ENCODE measurements at regions not wholly inside any gene's neighbourhood (a gene's known extent, or its start where the extent isn't known, plus 50 kb on each side); places are given as distances from the start of the nearest gene placed in this dataset.

GRCh38 chr12:63319936-63320633, 169.1 kb upstream of the AVPR1A start:
- no peak for TF ChIP-seq ZNF598 (CRISPR knock-in tag; IDR thresholded peaks at IDR 0.05; ENCODE audit: borderline replicate concordance)
- no peak for TF ChIP-seq CBX2 (IDR thresholded peaks at IDR 0.05; ENCODE audit: low read depth, low read length)
- TF ChIP-seq CBX2 (CRISPR knock-in tag; IDR thresholded peaks at IDR 0.05; ENCODE audit: low read depth), result no peak
- TF ChIP-seq, protein P1, sequence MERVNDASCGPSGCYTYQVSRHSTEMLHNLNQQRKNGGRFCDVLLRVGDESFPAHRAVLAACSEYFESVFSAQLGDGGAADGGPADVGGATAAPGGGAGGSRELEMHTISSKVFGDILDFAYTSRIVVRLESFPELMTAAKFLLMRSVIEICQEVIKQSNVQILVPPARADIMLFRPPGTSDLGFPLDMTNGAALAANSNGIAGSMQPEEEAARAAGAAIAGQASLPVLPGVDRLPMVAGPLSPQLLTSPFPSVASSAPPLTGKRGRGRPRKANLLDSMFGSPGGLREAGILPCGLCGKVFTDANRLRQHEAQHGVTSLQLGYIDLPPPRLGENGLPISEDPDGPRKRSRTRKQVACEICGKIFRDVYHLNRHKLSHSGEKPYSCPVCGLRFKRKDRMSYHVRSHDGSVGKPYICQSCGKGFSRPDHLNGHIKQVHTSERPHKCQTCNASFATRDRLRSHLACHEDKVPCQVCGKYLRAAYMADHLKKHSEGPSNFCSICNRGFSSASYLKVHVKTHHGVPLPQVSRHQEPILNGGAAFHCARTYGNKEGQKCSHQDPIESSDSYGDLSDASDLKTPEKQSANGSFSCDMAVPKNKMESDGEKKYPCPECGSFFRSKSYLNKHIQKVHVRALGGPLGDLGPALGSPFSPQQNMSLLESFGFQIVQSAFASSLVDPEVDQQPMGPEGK (CRISPR knock-in tag; IDR thresholded peaks at IDR 0.05), result no peak
- no peak for TF ChIP-seq ZNF878 (CRISPR knock-in tag; IDR thresholded peaks at IDR 0.05)
- TF ChIP-seq ZNF574 (CRISPR knock-in tag; IDR thresholded peaks at IDR 0.05), result no peak
- no peak for TF ChIP-seq NFKBIZ (CRISPR knock-in tag; IDR thresholded peaks at IDR 0.05)
- TF ChIP-seq, protein P2, sequence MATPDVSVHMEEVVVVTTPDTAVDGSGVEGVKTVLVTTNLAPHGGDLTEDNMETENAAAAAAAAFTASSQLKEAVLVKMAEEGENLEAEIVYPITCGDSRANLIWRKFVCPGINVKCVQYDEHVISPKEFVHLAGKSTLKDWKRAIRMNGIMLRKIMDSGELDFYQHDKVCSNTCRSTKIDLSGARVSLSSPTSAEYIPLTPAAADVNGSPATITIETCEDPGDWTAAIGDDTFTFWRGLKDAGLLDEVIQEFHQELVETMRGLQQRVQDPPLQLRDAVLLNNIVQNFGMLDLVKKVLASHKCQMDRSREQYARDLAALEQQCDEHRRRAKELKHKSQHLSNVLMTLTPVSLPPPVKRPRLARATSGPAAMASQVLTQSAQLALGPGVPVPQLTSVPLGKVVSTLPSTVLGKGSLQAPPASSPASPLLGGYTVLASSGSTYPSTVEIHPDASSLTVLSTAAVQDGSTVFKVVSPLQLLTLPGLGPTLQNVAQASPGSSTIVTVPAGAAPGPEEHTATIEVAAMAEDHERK (CRISPR knock-in tag; IDR thresholded peaks at IDR 0.05; ENCODE audit: low read depth), result no peak
- TF ChIP-seq MATR3 (CRISPR knock-in tag; IDR thresholded peaks at IDR 0.05), result no peak
- no peak for TF ChIP-seq POLR2AphosphoS2 (IDR thresholded peaks at IDR 0.05; ENCODE audit: low read depth, low read length)
- no peak for TF ChIP-seq ZNF414 (CRISPR knock-in tag; IDR thresholded peaks at IDR 0.05)
- TF ChIP-seq ZNF782 (CRISPR knock-in tag; IDR thresholded peaks at IDR 0.05; ENCODE audit: borderline replicate concordance), result no peak
- no peak for TF ChIP-seq ZNF839 (CRISPR knock-in tag; IDR thresholded peaks at IDR 0.05; ENCODE audit: borderline replicate concordance)
- TF ChIP-seq POLR2G (IDR thresholded peaks at IDR 0.05; ENCODE audit: low read depth, low read length), result no peak
- no peak for TF ChIP-seq JDP2 (CRISPR knock-in tag; IDR thresholded peaks at IDR 0.05; ENCODE audit: borderline replicate concordance)
- TF ChIP-seq DNMT1 (CRISPR knock-in tag; IDR thresholded peaks at IDR 0.05), result no peak
- TF ChIP-seq RFXANK (CRISPR knock-in tag; IDR thresholded peaks at IDR 0.05), result no peak
- no peak overlapping the region for H3K4me2 ChIP-seq (ENCODE audit: low read depth, low read length)
- ATAC-seq (no peak), DNase-seq (ENCODE audit: low spot score) (no peak), FAIRE-seq (no peak)
- H2AFZ ChIP-seq (ENCODE audit: low read length), result no peak overlapping the region
- H3K4me3 ChIP-seq (replicated peaks in 1 of 3; ENCODE audit: insufficient read depth in 1 of 3, low read depth in 2 of 3, low read length in 3 of 3), result no peak overlapping the region
- in situ Hi-C loops (cut with HindIII; ENCODE audit: extremely low pct_ligation_motif_present, low pct_unique_long_range_greater_than_20kb), result no loop called here
- WGBS (ENCODE audit: low lambda C conversion rate), result 0% methylated on average over 4 of the region's 4 CpGs
- CTCF ChIA-PET (ENCODE audit: low intra/inter-chr PET ratio, low total read pairs), result no interaction called here
- H3K9me3 ChIP-seq (ENCODE audit: low read length), result no peaks in the 10 kb centered on the region
- no TSS peak for BruUV-seq (replicated peaks)
- H3K9ac ChIP-seq (ENCODE audit: insufficient read depth, low read depth, low read length), result no peak overlapping the region
- POLR2A ChIA-PET, result no interaction called here
- no peaks in the 10 kb centered on the region; a peak in 1 of 5 replicates for H3K27me3 ChIP-seq (ENCODE audit: control insufficient read depth in 1 of 2, insufficient read depth in 2 of 2, low read length in 2 of 2)
- no peak overlapping the region for H3K27ac ChIP-seq (ENCODE audit: extremely low read length, insufficient read depth, low read length)
- H4K20me1 ChIP-seq (ENCODE audit: insufficient read depth, low read length), result no peaks in the 10 kb centered on the region
- intact Hi-C loops (cut with micrococcal nuclease; ENCODE audit: unreplicated experiment), result no loop called here
- H3K36me3 ChIP-seq (replicated peaks in 1 of 2; ENCODE audit: control insufficient read depth in 1 of 2, insufficient read depth in 2 of 2, low read length in 2 of 2), result no peaks in the 10 kb centered on the region
- no peaks in the 10 kb centered on the region for H3K4me1 ChIP-seq (ENCODE audit: insufficient read depth, low read length)
- H3K79me2 ChIP-seq (ENCODE audit: insufficient read depth, low read length), result no peaks in the 10 kb centered on the region

Measured in HepG2 (cell line).